Panc1 (cell line): ENCODE measurements at regions not wholly inside any gene's neighbourhood (a gene's known extent, or its start where the extent isn't known, plus 50 kb on each side); places are given as distances from the start of the nearest gene placed in this dataset.

Source experiments
- CTCF ChIP-seq: fragments of 450-650 bp; IDR thresholded peaks from 2 replicates; pipeline ENCODE4 v1.5.1; 2017; ENCODE audit warnings: mild to moderate bottlenecking
- SIN3A ChIP-seq: IDR thresholded peaks from 2 replicates; pipeline ENCODE4 v1.6.1; 2012; ENCODE audit warnings: low read depth, mild to moderate bottlenecking, low read length, moderate library complexity, borderline replicate concordance; ENCODE audit not compliant: insufficient read depth

- TF ChIP-seq CTCF (no peak), SIN3A (no peak)
Observed at GRCh38 chrX:142891046-142891445, 134.7 kb upstream of the SPANXN4 start.
